NCI-H1417 (cell line): ENCODE measurements at regions not wholly inside any gene's neighbourhood (a gene's known extent, or its start where the extent isn't known, plus 50 kb on each side); places are given as distances from the start of the nearest gene placed in this dataset.

Experiments
- DNase-seq, 3 experiments: peaks; one replicate each; lab custom pipeline; 2025; lab: John Stamatoyannopoulos, UW

DNA sequence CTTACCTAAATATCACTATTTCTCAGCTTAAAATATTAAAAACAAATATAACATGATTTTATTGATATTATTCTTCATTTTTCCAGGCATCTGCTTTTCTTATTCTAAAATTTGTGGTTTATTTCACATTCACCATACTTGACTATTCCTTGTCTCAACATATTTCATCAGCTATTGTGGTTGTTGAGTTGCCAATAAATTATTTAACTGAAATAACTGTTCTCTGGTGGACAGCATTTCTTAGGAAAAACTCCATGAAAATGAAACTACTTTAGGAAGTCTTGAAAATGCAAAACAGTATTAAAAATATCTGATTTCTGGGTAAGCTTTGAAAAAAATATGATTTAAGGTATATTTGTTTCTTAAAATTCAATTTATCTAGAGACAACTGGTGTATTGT, 122.9 kb upstream of the SEMA3A start:
- no peak for DNase-seq

DNA sequence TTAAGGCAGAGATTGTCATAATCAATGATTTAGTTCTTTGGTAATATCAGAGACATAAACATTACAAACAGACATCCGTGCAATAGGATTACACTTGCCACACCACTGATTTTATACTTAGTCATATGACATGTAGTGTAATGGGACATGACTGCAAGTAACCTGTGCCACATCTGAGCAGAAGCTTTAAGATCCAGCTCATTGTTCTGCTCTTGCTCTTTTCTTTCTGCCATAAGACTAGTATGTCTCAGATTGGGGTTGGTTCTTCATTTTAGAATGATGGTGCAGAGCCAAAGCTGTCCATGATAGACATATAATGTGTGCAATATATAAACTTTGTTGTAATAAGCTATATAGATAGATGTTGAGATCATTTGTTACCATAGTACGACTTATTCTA, 119.7 kb upstream of the SEMA3A start:
- DNase-seq: no peak

GRCh38 chr7:84304407-84304806, 109.8 kb upstream of the SEMA3A start:
- no peak for DNase-seq

- no peak for DNase-seq
These were observed 108.4 kb upstream of the SEMA3A start for GRCh38 chr7:84302949-84303348.

GRCh38 chr7:84297616-84298015, 103.0 kb upstream of the SEMA3A start:
- DNase-seq: no peak

- no peak for DNase-seq
These were observed 100.4 kb upstream of the SEMA3A start for GRCh38 chr7:84294847-84295455.

DNA sequence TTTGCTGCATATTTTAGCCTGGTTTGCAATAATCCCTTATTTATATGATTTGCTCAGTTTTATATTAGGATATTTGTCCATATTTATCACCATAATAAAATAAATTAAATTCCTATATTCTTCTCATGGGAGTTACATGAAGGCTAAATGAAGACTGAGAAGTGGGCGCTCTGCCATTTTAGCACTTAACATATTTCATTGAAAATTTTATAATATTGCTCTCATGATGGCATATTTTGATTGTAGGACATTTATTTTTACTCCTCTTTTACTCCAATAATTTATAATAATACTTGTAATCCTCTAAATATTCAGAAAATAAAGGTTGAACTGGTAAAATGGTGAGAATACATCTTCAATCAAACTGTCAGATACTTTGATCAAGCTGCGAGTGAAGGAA, 99.8 kb upstream of the SEMA3A start:
- DNase-seq: no peak

GRCh38 chr7:84291756-84292155, 97.2 kb upstream of the SEMA3A start:
- peak; percentile 54 to 96 (median 84) for DNase-seq

DNA sequence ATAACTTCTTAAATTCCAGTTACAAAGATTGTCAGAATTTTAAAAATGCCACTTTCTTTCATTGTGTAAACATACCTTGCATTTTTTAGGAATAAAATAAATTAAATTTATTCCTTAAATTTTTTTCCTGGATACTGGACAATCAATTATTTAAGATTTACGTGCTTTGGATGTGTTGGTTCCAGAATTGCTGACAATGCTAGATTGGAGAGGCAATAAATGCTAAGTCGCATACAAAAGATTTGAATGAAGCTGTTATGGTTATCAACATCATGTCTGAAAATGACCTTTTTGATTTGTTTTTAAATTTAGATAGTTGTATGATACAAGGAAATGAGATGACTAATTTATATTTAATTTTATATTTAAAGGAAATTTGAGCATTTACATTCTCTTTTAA, 89.2 kb upstream of the SEMA3A start:
- DNase-seq: no peak

GRCh38 chr7:84281518-84281917, 86.9 kb upstream of the SEMA3A start:
- DNase-seq: no peak

GRCh38 chr7:84277628-84278224, 83.1 kb upstream of the SEMA3A start:
- no peak for DNase-seq

GRCh38 chr7:84274029-84274638, 79.5 kb upstream of the SEMA3A start:
- no peak for DNase-seq

DNA sequence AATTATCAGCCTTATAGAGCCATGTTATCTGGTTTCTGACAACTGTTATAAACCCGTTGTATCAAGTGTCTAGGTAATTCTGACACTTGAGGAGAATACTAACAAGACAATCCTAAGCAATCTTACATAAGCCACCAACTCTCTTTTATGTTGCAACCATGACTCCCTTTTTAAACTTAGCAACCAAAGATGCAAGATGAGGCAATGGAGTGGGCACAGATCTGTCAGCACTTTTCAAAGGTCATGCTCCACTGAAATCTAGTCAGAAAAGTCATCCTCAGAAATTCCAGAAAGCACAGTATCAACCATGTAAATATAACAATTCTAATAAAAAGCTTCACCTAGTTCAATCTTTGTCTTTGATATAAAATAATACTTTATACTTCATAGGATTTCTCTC, 77.0 kb upstream of the SEMA3A start:
- no peak for DNase-seq

- DNase-seq: no peak
These were observed 69.8 kb upstream of the SEMA3A start for GRCh38 chr7:84264396-84264795.

DNA sequence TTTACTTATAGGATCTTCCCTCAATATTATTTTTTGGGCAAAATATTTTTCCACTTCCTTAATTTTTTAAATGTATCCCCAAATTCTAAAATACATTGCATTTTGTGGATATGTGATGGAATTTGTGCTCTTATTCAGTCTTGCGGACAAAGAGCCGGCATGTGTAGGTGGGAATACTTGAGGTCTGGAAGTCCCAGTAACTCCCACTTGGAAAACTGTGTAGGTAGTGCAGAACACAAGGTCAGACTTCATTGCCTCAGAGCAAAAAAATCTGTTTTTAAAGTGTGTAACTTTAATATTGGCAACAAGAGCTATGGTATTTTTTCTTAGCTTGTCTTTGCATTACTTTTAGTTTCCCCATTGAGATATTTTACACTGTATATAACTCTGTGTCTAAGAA, 68.5 kb upstream of the SEMA3A start:
- no peak for DNase-seq

DNA sequence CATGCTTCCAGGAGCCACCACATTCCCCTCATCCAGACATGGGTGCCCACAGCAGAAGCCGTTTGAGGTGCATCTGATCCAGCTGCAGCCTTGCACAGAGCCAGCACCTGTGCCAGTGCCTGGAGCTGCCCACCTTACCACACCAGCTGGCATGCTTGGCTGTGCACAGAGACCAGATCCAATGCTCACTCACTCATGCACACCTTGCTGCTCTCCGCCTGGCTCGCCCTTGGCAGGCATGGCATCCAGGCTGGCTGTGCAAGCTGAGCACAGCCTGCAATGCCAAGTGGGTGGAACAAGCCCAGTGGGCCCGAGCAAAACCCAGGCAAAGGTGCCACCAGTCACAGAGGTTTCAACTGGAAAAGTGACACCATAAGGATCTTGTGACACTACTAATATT, 66.9 kb upstream of the SEMA3A start:
- DNase-seq: no peak

- DNase-seq: no peak
These were observed 64.0 kb upstream of the SEMA3A start for GRCh38 chr7:84258628-84259027.

- DNase-seq: no peak
These were observed 62.0 kb upstream of the SEMA3A start for GRCh38 chr7:84256571-84256971.

DNA sequence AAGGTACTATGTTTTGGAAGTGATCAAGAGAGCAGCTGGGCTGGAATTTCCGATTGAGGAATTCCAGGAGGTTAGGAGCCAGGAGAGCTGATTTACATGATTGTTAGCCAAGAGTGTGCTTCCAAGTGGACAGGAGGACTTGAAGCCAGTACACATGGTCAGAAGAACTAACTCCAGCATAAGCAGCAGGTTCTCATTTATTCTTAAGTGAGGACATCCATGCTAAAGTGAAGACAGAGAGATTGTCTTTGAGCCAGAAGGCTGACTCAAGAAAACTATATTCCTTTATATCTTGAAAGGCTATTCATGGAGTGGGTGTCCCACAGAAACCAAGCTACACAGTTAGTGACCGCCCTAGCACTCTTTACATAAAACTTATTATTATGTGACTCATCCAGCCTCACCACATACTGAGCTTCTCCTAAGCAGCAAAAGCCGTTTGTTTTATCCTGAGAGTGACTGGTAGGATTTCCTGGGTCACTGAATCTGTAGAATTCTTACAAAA, 56.7 kb upstream of the SEMA3A start:
- no peak for DNase-seq

DNA sequence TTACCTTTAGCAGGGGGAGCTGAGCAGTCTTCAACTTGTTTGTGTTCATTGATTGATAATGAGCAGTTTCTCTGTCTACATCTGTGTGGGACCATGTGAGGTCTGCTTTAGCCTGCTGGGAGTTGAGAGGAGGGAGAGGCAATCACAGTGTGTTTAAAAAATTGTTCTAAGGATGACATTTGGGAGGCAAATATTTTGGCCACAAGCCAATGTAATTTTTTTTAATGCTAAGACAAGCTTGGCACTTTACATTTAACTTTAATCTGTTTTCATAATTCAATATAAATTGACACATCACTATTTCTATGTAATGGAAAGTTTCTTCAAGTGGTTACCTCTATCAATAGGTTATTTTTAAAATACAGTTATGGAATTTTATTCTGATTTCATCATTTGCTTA, 55.9 kb upstream of the SEMA3A start:
- DNase-seq: peak in 2 of 3 experiments; percentile 21 to 63

DNA sequence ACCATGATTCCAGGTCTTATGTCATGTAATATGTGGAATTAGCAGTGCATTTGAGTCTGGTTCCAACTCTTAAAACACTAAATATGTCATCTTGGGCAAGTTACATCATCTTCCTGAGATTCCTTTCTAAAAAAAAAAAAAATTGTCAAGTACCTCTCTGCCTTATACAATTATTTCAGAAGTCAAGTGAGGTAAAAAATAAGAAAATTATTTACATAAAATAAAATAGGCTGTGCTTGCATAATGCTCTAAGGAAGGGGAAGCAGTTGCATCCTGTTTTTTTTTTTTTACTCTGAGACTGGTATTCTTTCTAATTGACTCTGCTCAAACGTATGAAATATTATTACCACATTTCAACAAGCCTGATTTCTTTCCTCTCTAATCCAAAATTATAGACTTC, 55.1 kb upstream of the SEMA3A start:
- no peak for DNase-seq

- DNase-seq: no peak
These were observed 54.3 kb upstream of the SEMA3A start for GRCh38 chr7:84248843-84249242.

- no peak for DNase-seq
These were observed 53.7 kb upstream of the SEMA3A start for GRCh38 chr7:84248267-84248666.

- DNase-seq: no peak
These were observed 53.0 kb upstream of the SEMA3A start for GRCh38 chr7:84247591-84247990.
